ENCODE measurements at regions not wholly inside any gene's neighbourhood (a gene's known extent, or its start where the extent isn't known, plus 50 kb on each side); places are given as distances from the start of the nearest gene placed in this dataset.

DNA sequence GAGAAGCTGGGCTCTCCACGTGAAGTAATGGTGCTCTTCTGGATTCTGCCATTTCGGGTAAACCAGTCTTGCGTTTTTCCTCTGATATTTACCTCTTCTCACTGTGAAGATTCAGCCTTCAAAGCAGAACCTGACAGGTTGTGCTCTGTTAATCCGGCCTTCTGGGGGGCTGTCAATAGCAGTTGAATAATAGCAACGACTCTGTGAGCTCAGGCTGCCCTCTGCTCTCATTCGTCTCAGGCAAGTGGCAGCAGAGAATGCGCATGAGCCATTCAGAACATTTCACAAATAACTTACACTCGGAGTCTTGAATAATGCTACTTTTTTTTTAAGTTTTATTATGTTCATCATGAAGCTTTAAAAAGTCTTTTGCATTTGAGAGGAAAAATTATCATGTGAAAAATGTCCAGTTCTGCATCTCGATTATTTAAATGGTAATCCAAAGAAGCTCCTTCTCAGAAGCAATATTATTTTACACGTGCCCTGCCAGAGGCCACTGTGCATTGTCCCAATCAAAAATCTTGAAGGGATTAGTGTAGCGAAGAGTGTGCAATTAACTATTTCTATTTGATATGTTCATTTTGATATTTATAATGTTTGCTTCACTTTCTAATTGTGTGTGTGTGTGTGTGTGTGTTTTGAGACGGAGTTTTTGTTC, 354.2 kb upstream of the FAT1 start:
- Histone ChIP-seq H3K56ac (ENCODE audit: extremely low read depth, insufficient read depth, low read length) (no peak overlapping the region), H2BK5ac (ENCODE audit: low read depth, low read length, poor library complexity, severe bottlenecking) (no peak overlapping the region), H3K9ac (ENCODE audit: low read depth, low read length) (no peak overlapping the region), H2AFZ (replicated peaks; ENCODE audit: low read length, poor library complexity) (no peak overlapping the region), H2BK20ac (ENCODE audit: low read depth, low read length) (no peak overlapping the region), H3K18ac (ENCODE audit: low read depth, low read length) (no peak overlapping the region), H3K9me3 (ENCODE audit: control insufficient read depth, insufficient read depth, low read length) (no peaks in the 10 kb centered on the region), H4K91ac (ENCODE audit: insufficient read depth, low read depth, low read length) (no peak overlapping the region), H4K20me1 (ENCODE audit: insufficient read depth, low read length) (no peaks in the 10 kb centered on the region), H3K14ac (replicated peaks; ENCODE audit: low read depth, low read length) (no peak overlapping the region; the same call in 1 of the 2 replicates), H3K4me1 (ENCODE audit: control insufficient read depth, insufficient read depth, low read length) (no peaks in the 10 kb centered on the region; the same call in 1 of the 2 replicates), H3K27ac (ENCODE audit: insufficient read depth, low read length) (no peak overlapping the region), H3K4ac (ENCODE audit: low read depth, low read length) (no peak overlapping the region), H2BK120ac (ENCODE audit: low read depth, low read length) (no peak overlapping the region), H2AK9ac (replicated peaks; ENCODE audit: low read depth, low read length, poor library complexity) (no peak overlapping the region), H4K8ac (ENCODE audit: low read depth in 2 of 2, low read length in 2 of 2) (no peak overlapping the region), H3K36me3 (ENCODE audit: control insufficient read depth, insufficient read depth, low read length) (no peaks in the 10 kb centered on the region), H3K79me1 (ENCODE audit: low read depth in 1 of 2, low read length in 2 of 2) (no peaks in the 10 kb centered on the region), H3K4me3 (ENCODE audit: insufficient read depth, low read depth, low read length) (no peak overlapping the region), H2AK5ac (ENCODE audit: low read depth, low read length) (no peak overlapping the region), H3K23ac (ENCODE audit: low read depth, low read length) (0 out of 2 replicates have a peak overlapping the region, but pooled peaks have one; percentile 20), H2BK15ac (ENCODE audit: low read depth, low read length) (no peak overlapping the region), H3K27me3 (ENCODE audit: control insufficient read depth, insufficient read depth, low read length) (no peaks in the 10 kb centered on the region), H4K5ac (ENCODE audit: low read depth, low read length) (no peak overlapping the region), H3K4me2 (ENCODE audit: low read depth, low read length) (no peak overlapping the region), H3K9me1 (ENCODE audit: insufficient read depth, low read length) (no peaks in the 10 kb centered on the region)
- ChIA-PET POLR2A (ENCODE audit: unreplicated experiment) (no interaction called here), CTCF (interaction anchor here (1.1 kb wide), 1 partner anchor 10 kb away, joined by 3 read pairs; no protein-coding TSS in a partner anchor)
- dilution Hi-C loops (cut with HindIII; ENCODE audit: low sequenced_read_pairs, unreplicated experiment): no loop called here
- BruUV-seq (replicated peaks): no TSS peak
- DNase-seq: no peak
- in situ Hi-C loops (cut with MboI; ENCODE audit: low sequenced_read_pairs): no loop called here
- TF ChIP-seq, protein P1, sequence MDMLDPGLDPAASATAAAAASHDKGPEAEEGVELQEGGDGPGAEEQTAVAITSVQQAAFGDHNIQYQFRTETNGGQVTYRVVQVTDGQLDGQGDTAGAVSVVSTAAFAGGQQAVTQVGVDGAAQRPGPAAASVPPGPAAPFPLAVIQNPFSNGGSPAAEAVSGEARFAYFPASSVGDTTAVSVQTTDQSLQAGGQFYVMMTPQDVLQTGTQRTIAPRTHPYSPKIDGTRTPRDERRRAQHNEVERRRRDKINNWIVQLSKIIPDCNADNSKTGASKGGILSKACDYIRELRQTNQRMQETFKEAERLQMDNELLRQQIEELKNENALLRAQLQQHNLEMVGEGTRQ (IDR thresholded peaks at IDR 0.05; ENCODE audit: low read depth, low read length): no peak
- TF ChIP-seq SMC3 (IDR thresholded peaks at IDR 0.05; ENCODE audit: low read depth, low read length) (no peak), RFX5 (IDR thresholded peaks at IDR 0.05; ENCODE audit: low read depth, low read length) (no peak), POLR2A (IDR thresholded peaks at IDR 0.05; ENCODE audit: low read depth, low read length) (no peak), NFE2L2 (IDR thresholded peaks at IDR 0.05; ENCODE audit: low read depth, low read length) (no peak), RCOR1 (IDR thresholded peaks at IDR 0.05; ENCODE audit: insufficient replicate concordance, low read length) (no peak), CHD1 (IDR thresholded peaks at IDR 0.05; ENCODE audit: low read depth, low read length) (no peak), CEBPB (IDR thresholded peaks at IDR 0.05; ENCODE audit: low read depth, low read length) (no peak), BHLHE40 (IDR thresholded peaks at IDR 0.05; ENCODE audit: low read depth, low read length) (no peak), FOS (IDR thresholded peaks at IDR 0.05; ENCODE audit: low read depth, low read length) (no peak), MAFK (IDR thresholded peaks at IDR 0.05; ENCODE audit: low read depth, low read length) (no peak), MXI1 (IDR thresholded peaks at IDR 0.05; ENCODE audit: borderline replicate concordance, low read depth, low read length) (no peak), RAD21 (IDR thresholded peaks at IDR 0.05; ENCODE audit: low read length) (no peak), MAZ (IDR thresholded peaks at IDR 0.05; ENCODE audit: borderline replicate concordance, low read depth, low read length) (no peak)
- TF ChIP-seq, protein P2, sequence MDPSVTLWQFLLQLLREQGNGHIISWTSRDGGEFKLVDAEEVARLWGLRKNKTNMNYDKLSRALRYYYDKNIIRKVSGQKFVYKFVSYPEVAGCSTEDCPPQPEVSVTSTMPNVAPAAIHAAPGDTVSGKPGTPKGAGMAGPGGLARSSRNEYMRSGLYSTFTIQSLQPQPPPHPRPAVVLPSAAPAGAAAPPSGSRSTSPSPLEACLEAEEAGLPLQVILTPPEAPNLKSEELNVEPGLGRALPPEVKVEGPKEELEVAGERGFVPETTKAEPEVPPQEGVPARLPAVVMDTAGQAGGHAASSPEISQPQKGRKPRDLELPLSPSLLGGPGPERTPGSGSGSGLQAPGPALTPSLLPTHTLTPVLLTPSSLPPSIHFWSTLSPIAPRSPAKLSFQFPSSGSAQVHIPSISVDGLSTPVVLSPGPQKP (IDR thresholded peaks at IDR 0.05; ENCODE audit: borderline replicate concordance, low read depth, low read length): no peak
- TF ChIP-seq, protein P3, sequence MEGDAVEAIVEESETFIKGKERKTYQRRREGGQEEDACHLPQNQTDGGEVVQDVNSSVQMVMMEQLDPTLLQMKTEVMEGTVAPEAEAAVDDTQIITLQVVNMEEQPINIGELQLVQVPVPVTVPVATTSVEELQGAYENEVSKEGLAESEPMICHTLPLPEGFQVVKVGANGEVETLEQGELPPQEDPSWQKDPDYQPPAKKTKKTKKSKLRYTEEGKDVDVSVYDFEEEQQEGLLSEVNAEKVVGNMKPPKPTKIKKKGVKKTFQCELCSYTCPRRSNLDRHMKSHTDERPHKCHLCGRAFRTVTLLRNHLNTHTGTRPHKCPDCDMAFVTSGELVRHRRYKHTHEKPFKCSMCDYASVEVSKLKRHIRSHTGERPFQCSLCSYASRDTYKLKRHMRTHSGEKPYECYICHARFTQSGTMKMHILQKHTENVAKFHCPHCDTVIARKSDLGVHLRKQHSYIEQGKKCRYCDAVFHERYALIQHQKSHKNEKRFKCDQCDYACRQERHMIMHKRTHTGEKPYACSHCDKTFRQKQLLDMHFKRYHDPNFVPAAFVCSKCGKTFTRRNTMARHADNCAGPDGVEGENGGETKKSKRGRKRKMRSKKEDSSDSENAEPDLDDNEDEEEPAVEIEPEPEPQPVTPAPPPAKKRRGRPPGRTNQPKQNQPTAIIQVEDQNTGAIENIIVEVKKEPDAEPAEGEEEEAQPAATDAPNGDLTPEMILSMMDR (conservative IDR thresholded peaks at IDR 0.05; ENCODE audit: low read depth, low read length): no peak
- ATAC-seq (ENCODE audit: low read depth): no peak
- intact Hi-C loops (cut with micrococcal nuclease): loop anchor here (5.0 kb wide), 1 partner anchor 351 kb away; no protein-coding TSS in a partner anchor
- WGBS, 2 experiments (ENCODE audit: extremely low coverage in 2 of 2, insufficient read length in 1 of 2): no CpG with 5 or more reads among the region's 12 CpGs
